NB4 (cell line): ENCODE measurements at regions not wholly inside any gene's neighbourhood (a gene's known extent, or its start where the extent isn't known, plus 50 kb on each side); places are given as distances from the start of the nearest gene placed in this dataset.

Experiments
- CTCF ChIP-seq: IDR thresholded peaks from one replicate; pipeline ENCODE4 v1.5.1; 2012; ENCODE audit warnings: low read depth, low read length
- POLR2A ChIP-seq: IDR thresholded peaks from 2 replicates; pipeline ENCODE4 v1.6.1; 2011; ENCODE audit warnings: mild to moderate bottlenecking; ENCODE audit not compliant: insufficient read length; ENCODE audit errors: extremely low read depth

- TF ChIP-seq CTCF (no peak), POLR2A (no peak)
These were observed 374.9 kb upstream of the ROBO1 start for GRCh38 chr3:80142714-80143113.
